GM10248 (cell line): ENCODE measurements at regions not wholly inside any gene's neighbourhood (a gene's known extent, or its start where the extent isn't known, plus 50 kb on each side); places are given as distances from the start of the nearest gene placed in this dataset.

ENCODE experiments used
- CTCF ChIA-PET: fragments of 300-600 bp; sonication (Branson Sonifier 250); formaldehyde crosslinking; extraction: SDS; loops from one replicate; lab custom pipeline; 2021; ENCODE audit warnings: antibody characterized with exemption; lab: Yijun Ruan, JAX
- POLR2A ChIA-PET: fragments of 350-650 bp; sonication (Branson Sonifier 250); formaldehyde crosslinking; extraction: SDS; loops from one replicate; lab custom pipeline; 2020; ENCODE audit warnings: antibody characterized with exemption; lab: Yijun Ruan, JAX
- DNase-seq: peaks from one replicate; pipeline ENCODE4 v3.0.0; 2012; ENCODE audit errors: extremely low spot score
- TF ChIP-seq, protein P1 (sequence below): IDR thresholded peaks from 2 replicates; pipeline ENCODE4 v1.5.1; 2012; ENCODE audit warnings: mild to moderate bottlenecking, low read depth; ENCODE audit errors: extremely low read depth, missing control alignments, control extremely low read depth

DNA sequence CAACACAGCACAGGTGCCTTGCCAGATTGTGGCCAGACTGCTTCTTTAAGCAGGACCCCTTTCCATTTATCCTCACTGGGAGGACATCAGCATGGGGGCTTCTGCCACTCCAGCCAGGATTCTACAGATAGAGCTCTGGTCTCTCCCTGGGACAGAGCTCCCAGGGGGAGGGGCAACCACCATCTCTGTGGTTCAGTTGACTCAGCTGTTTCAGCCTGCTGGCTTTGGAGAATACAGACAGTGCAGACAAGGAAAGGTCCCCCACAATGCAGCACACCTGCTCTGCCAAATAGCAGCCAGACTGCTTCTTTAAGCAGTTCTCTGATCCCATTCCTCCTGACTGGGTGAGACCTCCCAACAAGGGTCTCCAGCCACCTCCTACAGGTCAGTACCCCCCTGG lies 132.8 kb downstream of the OR2K2 start:
- TF ChIP-seq, protein P1, sequence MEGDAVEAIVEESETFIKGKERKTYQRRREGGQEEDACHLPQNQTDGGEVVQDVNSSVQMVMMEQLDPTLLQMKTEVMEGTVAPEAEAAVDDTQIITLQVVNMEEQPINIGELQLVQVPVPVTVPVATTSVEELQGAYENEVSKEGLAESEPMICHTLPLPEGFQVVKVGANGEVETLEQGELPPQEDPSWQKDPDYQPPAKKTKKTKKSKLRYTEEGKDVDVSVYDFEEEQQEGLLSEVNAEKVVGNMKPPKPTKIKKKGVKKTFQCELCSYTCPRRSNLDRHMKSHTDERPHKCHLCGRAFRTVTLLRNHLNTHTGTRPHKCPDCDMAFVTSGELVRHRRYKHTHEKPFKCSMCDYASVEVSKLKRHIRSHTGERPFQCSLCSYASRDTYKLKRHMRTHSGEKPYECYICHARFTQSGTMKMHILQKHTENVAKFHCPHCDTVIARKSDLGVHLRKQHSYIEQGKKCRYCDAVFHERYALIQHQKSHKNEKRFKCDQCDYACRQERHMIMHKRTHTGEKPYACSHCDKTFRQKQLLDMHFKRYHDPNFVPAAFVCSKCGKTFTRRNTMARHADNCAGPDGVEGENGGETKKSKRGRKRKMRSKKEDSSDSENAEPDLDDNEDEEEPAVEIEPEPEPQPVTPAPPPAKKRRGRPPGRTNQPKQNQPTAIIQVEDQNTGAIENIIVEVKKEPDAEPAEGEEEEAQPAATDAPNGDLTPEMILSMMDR = no peak
- CTCF ChIA-PET = interaction anchor here (1.1 kb wide), 1 partner anchor 33 kb away, joined by 3 read pairs; no protein-coding TSS in a partner anchor
- POLR2A ChIA-PET = no interaction called here
- DNase-seq = no peak

DNA sequence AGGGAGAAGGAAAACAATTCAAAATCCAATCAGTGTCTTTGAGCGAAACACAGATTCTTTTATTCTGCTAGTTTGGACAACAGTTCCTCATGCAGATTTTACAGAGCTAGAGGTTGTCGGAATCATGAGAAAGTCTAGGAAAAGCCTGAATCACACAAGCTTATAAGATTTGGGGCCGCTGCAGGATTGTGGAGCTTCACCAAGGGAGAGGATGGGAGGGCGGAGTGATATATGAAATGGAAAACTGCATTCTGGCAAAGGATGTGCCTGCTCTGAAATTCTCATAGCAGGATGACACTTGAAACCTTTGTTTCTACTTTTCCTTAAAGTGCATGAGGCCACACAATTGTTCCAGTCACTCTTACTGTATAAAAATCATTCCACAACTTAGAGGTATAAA lies 134.3 kb downstream of the OR2K2 start:
- POLR2A ChIA-PET = no interaction called here
- TF ChIP-seq, protein P1 = no peak
- CTCF ChIA-PET = interaction anchor here (1.3 kb wide), 1 partner anchor 9 kb away, joined by 3 read pairs; no protein-coding TSS in a partner anchor
- no peak for DNase-seq

DNA sequence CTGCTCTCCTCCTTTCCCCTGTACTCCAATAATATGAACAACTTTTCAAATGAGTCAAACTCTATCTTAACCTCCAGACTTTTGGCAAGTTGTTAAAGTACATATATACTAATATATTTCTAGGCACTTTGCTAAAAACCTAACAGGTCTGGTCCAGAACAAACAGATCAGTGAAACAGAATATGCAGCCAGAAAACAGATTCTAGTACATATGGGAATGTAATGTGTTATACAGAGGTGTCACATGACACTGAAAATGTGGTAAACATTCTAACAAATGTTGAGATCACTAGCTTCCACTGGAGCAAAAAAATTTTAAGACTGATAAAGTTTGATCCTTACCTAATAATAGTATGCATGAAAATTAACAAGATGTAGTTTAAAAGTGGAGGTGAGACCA lies 136.9 kb downstream of the OR2K2 start:
- TF ChIP-seq, protein P1 = no peak
- CTCF ChIA-PET = interaction anchor here (1.4 kb wide), 1 partner anchor 16 kb away, joined by 4 read pairs; no protein-coding TSS in a partner anchor
- POLR2A ChIA-PET = no interaction called here
- DNase-seq = no peak

DNA sequence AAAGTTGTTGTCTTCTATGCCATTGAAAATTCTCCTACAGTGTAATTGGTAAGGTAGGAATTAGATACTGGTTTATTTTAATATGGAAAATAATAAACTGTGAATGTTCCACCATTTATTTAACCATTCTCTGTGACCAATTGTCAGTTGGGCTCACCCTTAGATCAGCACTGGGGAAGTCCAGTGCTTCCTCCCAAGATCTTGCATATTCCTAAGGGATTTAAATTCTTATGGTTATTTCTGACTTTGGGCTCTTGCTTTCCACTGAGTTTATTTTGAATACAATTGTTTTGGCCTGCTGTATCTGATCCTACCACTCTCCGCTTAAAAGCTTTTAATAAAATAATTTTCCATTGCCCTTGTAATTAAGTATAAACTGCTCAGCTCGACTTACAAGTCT lies 137.4 kb downstream of the OR2K2 start:
- ChIA-PET POLR2A (no interaction called here), CTCF (no interaction called here)
- DNase-seq = no peak
- TF ChIP-seq, protein P1 = no peak

DNA sequence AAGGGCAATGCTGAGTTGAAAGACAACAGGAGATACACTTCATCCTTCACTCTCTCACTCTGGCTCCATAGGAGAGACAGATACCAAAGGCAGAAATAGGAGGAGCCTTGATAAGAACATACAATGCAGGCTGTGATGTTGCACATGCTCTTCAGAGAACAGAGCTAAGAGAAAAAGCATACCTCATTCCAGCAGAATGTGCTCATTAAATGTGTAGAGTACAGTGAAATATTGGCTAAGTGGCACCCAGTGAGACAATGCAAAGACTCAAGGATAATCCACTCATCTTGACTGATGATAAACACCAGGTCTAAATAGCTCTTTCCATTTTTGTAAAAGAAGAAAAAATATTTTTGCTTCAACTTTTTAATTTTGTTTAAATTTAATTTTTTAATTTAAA lies 139.7 kb downstream of the OR2K2 start:
- CTCF ChIA-PET = no interaction called here
- POLR2A ChIA-PET = no interaction called here
- TF ChIP-seq, protein P1 = no peak
- no peak for DNase-seq

DNA sequence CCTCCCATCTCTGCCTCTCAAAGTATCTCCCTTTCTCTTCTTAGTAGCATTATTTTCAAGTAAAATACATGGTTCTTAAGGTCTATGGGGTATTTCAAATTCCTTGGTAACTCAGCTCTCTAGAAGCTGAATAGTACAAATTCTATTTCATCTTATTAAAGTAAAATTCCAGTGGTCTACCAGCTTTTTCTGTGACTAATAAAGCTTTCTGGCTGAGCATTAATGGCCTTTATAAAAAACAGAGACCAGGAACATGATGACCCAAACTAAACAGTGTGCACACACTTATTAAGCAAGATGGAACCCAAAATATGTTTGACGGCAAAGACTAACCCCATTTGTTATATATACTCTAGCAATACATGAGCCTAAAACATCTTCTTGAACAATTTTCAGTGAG lies 142.6 kb downstream of the OR2K2 start:
- ChIA-PET POLR2A (no interaction called here), CTCF (no interaction called here)
- TF ChIP-seq, protein P1 = no peak
- no peak for DNase-seq
